ENCODE measurements at regions not wholly inside any gene's neighbourhood (a gene's known extent, or its start where the extent isn't known, plus 50 kb on each side); places are given as distances from the start of the nearest gene placed in this dataset.
"Not testable (repeated sequence)": the region's sequence is repeated elsewhere in the genome, so short reads cannot be mapped to it uniquely, and the experiment has no call there.

DNA sequence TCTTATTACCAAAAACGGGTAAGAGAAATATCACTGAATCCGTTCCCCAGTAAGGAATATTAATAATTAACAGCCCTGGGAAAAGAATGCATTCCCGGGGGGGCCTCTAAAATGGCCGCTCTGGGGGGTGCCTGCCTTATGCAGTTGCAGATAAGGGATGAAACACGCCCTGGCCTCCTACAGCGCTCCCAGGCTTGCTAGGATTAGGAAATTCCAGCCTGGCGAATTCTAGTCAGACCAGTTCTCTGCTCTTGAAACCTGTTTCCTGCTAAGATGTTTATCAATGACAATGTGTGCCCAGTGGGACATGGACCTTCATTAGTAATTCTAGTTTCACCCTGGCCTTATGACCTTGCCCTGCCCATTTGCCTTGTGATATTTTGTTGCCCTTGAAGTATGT is 76.1 kb upstream of the CRIM1 start:
- not testable (repeated sequence) for TF ChIP-seq CTCF, POLR2A (IDR thresholded peaks at IDR 0.05)

Measured in right lobe of liver (tissue), 4 donors.